GM12872 (cell line): ENCODE measurements at regions not wholly inside any gene's neighbourhood (a gene's known extent, or its start where the extent isn't known, plus 50 kb on each side); places are given as distances from the start of the nearest gene placed in this dataset.

Experiments
- CTCF ChIP-seq: IDR thresholded peaks from 3 replicates; pipeline ENCODE4 v1.5.1; 2011; ENCODE audit warnings: low read depth, mild to moderate bottlenecking, low read length, moderate library complexity; ENCODE audit not compliant: insufficient read depth

- no peak for TF ChIP-seq CTCF
Observed at GRCh38 chr1:119279456-119280381, 88.9 kb upstream of the HAO2 start.

GRCh38 chr1:119285482-119285881, 83.1 kb upstream of the HAO2 start:
- no peak for TF ChIP-seq CTCF

- peak; percentile 70 for TF ChIP-seq CTCF
Observed at GRCh38 chr1:119286587-119287181, 81.9 kb upstream of the HAO2 start.

DNA sequence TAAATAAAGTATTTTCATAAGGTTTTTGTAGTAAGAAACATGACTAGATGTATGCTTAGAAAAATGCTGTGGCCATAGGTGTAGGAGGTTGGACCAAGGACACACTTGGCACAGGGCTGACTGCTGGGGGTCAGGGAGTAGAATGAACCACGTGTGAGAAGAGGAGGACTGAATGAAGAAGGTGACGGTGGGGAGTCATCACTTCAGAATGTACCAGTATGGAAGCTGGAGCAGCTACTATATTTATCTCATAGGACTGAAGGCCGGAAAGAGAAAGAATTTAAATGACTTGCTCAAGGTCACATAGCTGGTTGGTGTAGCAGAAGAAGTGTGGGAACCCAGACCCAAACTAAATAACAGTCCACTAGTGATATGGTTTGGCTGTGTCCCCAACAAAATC, 79.8 kb upstream of the HAO2 start:
- TF ChIP-seq CTCF: no peak

DNA sequence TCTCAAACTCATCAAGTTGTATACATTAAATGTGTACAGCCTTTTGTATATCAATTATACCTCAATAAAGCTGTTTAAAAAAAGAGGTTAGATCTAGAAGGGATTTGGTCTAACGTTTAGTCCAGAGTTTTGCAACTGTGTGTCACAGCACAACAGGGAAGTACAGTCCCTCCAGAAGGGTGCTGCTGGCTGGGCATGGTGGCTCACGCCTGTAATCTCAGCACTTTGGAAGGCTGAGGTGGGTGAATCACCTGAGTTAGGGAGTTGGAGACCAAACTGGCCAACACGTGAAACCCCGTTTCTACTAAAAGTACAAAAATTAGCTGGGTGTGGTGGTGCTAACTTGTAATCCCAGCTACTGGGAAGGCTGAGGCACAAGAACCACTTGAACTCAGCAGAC, 78.3 kb upstream of the HAO2 start:
- TF ChIP-seq CTCF: no peak

GRCh38 chr1:119291611-119292206, 76.9 kb upstream of the HAO2 start:
- TF ChIP-seq CTCF: no peak

DNA sequence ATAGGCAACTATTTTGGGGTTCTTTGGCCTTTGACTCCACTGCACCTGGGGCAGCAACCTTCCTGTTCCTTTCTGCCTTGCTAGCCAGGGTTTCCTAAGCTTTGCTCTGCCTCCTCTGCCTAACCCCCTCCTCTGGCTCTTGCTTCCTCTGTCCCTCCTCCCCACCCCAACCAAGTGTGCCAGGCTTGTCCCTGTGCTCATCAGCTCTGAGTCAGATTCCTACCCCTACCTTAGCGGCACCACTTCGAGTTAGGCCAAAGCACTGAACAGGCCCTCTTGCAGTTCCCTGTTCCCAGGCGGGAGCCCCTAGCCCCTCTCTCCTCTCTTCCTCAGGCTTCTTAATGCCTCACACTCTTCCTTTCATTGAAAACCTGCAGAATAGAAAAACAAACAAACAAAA, 74.8 kb upstream of the HAO2 start:
- no peak for TF ChIP-seq CTCF
